Colonic mucosa (tissue), 4 donors: ENCODE measurements at regions not wholly inside any gene's neighbourhood (a gene's known extent, or its start where the extent isn't known, plus 50 kb on each side); places are given as distances from the start of the nearest gene placed in this dataset.
"Not testable (repeated sequence)": the region's sequence is repeated elsewhere in the genome, so short reads cannot be mapped to it uniquely, and the experiment has no call there.

Experiments
- DNase-seq: peaks from one replicate; pipeline ENCODE4 v3.0.0-alpha.2; 2020
- H3K27ac ChIP-seq: fragments of 200-600 bp; one replicate; pipeline ENCODE4 v1.8.0; 2021
- H3K27me3 ChIP-seq: fragments of 200-600 bp; one replicate; pipeline ENCODE4 v1.8.0; 2021
- H3K36me3 ChIP-seq: fragments of 200-600 bp; one replicate; pipeline ENCODE4 v1.8.0; 2021
- H3K4me1 ChIP-seq: fragments of 200-600 bp; one replicate; pipeline ENCODE4 v1.8.0; 2021; ENCODE audit warnings: mild to moderate bottlenecking
- H3K4me3 ChIP-seq: fragments of 200-600 bp; one replicate; pipeline ENCODE4 v1.8.0; 2021
- H3K9ac ChIP-seq, 2 donors: one replicate each; pipeline ENCODE4 v1.7.0; 2013; ENCODE audit warnings: control low read depth in 2 of 2, low read depth in 2 of 2, low read length in 2 of 2
- H3K9me3 ChIP-seq: fragments of 200-600 bp; one replicate; pipeline ENCODE4 v1.8.0; 2021
- CTCF ChIP-seq: fragments of 200-600 bp; IDR thresholded peaks from one replicate; pipeline ENCODE4 v1.8.0; 2022; ENCODE audit warnings: antibody characterized with exemption, mild to moderate bottlenecking
- intact Hi-C: fragments of 100-400 bp; cut with DNase I; formaldehyde crosslinking; loops from one replicate; pipeline ENCODE4 v1.14.1; 2022
- donor health status: healthy.
- donor health status: DM: no; HTN: no; CAD: no.
- donor health status: DM: no; HTN: no; CAD: no.

- intact Hi-C loops: no loop called here
- no peaks in the 10 kb centered on the region for H3K36me3 ChIP-seq
- no peak for DNase-seq
- H3K4me3 ChIP-seq: no peak overlapping the region
- no peaks in the 10 kb centered on the region for H3K4me1 ChIP-seq
- H3K27ac ChIP-seq: no peak overlapping the region
- no peaks in the 10 kb centered on the region for H3K9me3 ChIP-seq
- H3K27me3 ChIP-seq: no peaks in the 10 kb centered on the region
- no peak overlapping the region for H3K9ac ChIP-seq
- no peak for TF ChIP-seq CTCF
These were observed 276.0 kb downstream of the MAP2K6 start for GRCh38 chr17:69690531-69690930.

GRCh38 chr17:69692171-69692570 is 277.7 kb downstream of the MAP2K6 start:
- Histone ChIP-seq H3K36me3 (no peaks in the 10 kb centered on the region), H3K9me3 (no peaks in the 10 kb centered on the region), H3K9ac (no peak overlapping the region), H3K4me1 (no peaks in the 10 kb centered on the region), H3K4me3 (no peak overlapping the region), H3K27ac (no peak overlapping the region), H3K27me3 (no peaks in the 10 kb centered on the region)
- DNase-seq: no peak
- intact Hi-C loops: no loop called here
- TF ChIP-seq CTCF: no peak

GRCh38 chr17:69695646-69696045 is 281.1 kb downstream of the MAP2K6 start:
- Histone ChIP-seq H3K27ac (no peak overlapping the region), H3K4me3 (no peak overlapping the region), H3K4me1 (no peaks in the 10 kb centered on the region), H3K9ac (no peak overlapping the region), H3K36me3 (no peaks in the 10 kb centered on the region), H3K9me3 (no peaks in the 10 kb centered on the region), H3K27me3 (no peaks in the 10 kb centered on the region)
- DNase-seq: no peak
- intact Hi-C loops: no loop called here
- no peak for TF ChIP-seq CTCF

- no peaks in the 10 kb centered on the region for H3K36me3 ChIP-seq
- H3K9ac ChIP-seq: no peak overlapping the region
- no peak overlapping the region for H3K4me3 ChIP-seq
- no peak for DNase-seq
- intact Hi-C loops: no loop called here
- H3K4me1 ChIP-seq: no peaks in the 10 kb centered on the region
- TF ChIP-seq CTCF: no peak
- no peaks in the 10 kb centered on the region for H3K9me3 ChIP-seq
- no peak overlapping the region for H3K27ac ChIP-seq
- no peaks in the 10 kb centered on the region for H3K27me3 ChIP-seq
These were observed 282.2 kb downstream of the MAP2K6 start for GRCh38 chr17:69696650-69697049.

- H3K4me3 ChIP-seq, H3K36me3 ChIP-seq, H3K27me3 ChIP-seq, H3K9me3 ChIP-seq, DNase-seq, H3K9ac ChIP-seq, H3K27ac ChIP-seq, H3K4me1 ChIP-seq, intact Hi-C loops: not testable (repeated sequence)
These were observed 283.9 kb downstream of the MAP2K6 start for GRCh38 chr17:69698352-69698751.

GRCh38 chr17:69702078-69702477 is 287.6 kb downstream of the MAP2K6 start:
- H3K27me3 ChIP-seq: no peaks in the 10 kb centered on the region
- no peak overlapping the region for H3K9ac ChIP-seq
- H3K4me1 ChIP-seq: no peaks in the 10 kb centered on the region
- no peak for DNase-seq
- no peak overlapping the region for H3K4me3 ChIP-seq
- intact Hi-C loops: no loop called here
- no peak overlapping the region for H3K27ac ChIP-seq
- no peak for TF ChIP-seq CTCF
- H3K36me3 ChIP-seq: no peaks in the 10 kb centered on the region
- no peaks in the 10 kb centered on the region for H3K9me3 ChIP-seq
